WTC11 (cell line): ENCODE measurements at regions not wholly inside any gene's neighbourhood (a gene's known extent, or its start where the extent isn't known, plus 50 kb on each side); places are given as distances from the start of the nearest gene placed in this dataset.

ENCODE experiments used
- ATAC-seq: fragments of 200-7000 bp; cut with Tn5 transposase; 2 replicates; pipeline ENCODE4 v1.10.0; 2021; ENCODE audit warnings: mild to moderate bottlenecking, moderate library complexity
- CTCF ChIA-PET: fragments of 300-600 bp; sonication (Branson Sonifier 250); formaldehyde crosslinking; loops from one replicate; lab custom pipeline; 2021; ENCODE audit warnings: antibody characterized with exemption; lab: Charles Lee
- POLR2A ChIA-PET: fragments of 350-600 bp; sonication (Branson Sonifier 250); formaldehyde crosslinking; loops from one replicate; lab custom pipeline; 2021; ENCODE audit warnings: antibody characterized with exemption; lab: Charles Lee
- DNase-seq: peaks from one replicate; pipeline ENCODE4 v3.0.0; 2021; ENCODE audit warnings: low spot score
- H3K27ac Mint-ChIP-seq: 2 replicates; pipeline ENCODE4 v1.8.0; 2021; ENCODE audit warnings: mixed read lengths
- H3K27me3 Mint-ChIP-seq: 2 replicates; pipeline ENCODE4 v1.8.0; 2021; ENCODE audit warnings: low read depth, mild to moderate bottlenecking, moderate library complexity, mixed read lengths
- H3K36me3 Mint-ChIP-seq: 2 replicates; pipeline ENCODE4 v1.8.0; 2021; ENCODE audit warnings: mixed read lengths
- H3K4me1 Mint-ChIP-seq: 2 replicates; pipeline ENCODE4 v1.8.0; 2022; ENCODE audit warnings: mixed read lengths
- H3K4me3 Mint-ChIP-seq: 2 replicates; pipeline ENCODE4 v1.8.0; 2021; ENCODE audit warnings: mild to moderate bottlenecking, moderate library complexity, mixed read lengths
- H3K9me3 Mint-ChIP-seq: 2 replicates; pipeline ENCODE4 v1.8.0; 2021; ENCODE audit warnings: mixed read lengths
- ATF6 ChIP-seq: sonication (generic); formaldehyde crosslinking; IDR thresholded peaks from 2 replicates; pipeline ENCODE4 v1.8.1; 2023; ENCODE audit warnings: mild to moderate bottlenecking, missing genetic modification reagents
- CBFB ChIP-seq: sonication (generic); formaldehyde crosslinking; IDR thresholded peaks from 2 replicates; pipeline ENCODE4 v1.8.1; 2022; ENCODE audit warnings: mild to moderate bottlenecking, low read depth, missing genetic modification reagents
- CREM ChIP-seq: sonication (generic); formaldehyde crosslinking; IDR thresholded peaks from 2 replicates; pipeline ENCODE4 v1.8.1; 2022; ENCODE audit warnings: mild to moderate bottlenecking, missing genetic modification reagents, moderate library complexity
- FOXJ3 ChIP-seq: sonication (generic); formaldehyde crosslinking; IDR thresholded peaks from 2 replicates; pipeline ENCODE4 v1.9.0; 2021; ENCODE audit warnings: missing genetic modification reagents, mild to moderate bottlenecking, borderline replicate concordance
- FOXK1 ChIP-seq: sonication (generic); formaldehyde crosslinking; IDR thresholded peaks from 2 replicates; pipeline ENCODE4 v1.8.0; 2022; ENCODE audit warnings: mild to moderate bottlenecking, moderate library complexity, missing genetic modification reagents
- GRHL2 ChIP-seq: fragments of 250-450 bp; sonication (Bioruptor Pico); IDR thresholded peaks from 2 replicates; pipeline ENCODE4 v1.8.0; 2022; ENCODE audit warnings: mild to moderate bottlenecking, moderate library complexity; ENCODE audit not compliant: insufficient replicate concordance, severe bottlenecking
- GTF2I ChIP-seq: fragments of 250-450 bp; sonication (Bioruptor Pico); conservative IDR thresholded peaks from 2 replicates; pipeline ENCODE4 v1.4.0; 2021; ENCODE audit warnings: mild to moderate bottlenecking
- IRF1 ChIP-seq: sonication (generic); formaldehyde crosslinking; IDR thresholded peaks from 2 replicates; pipeline ENCODE4 v1.8.0; 2023; ENCODE audit warnings: missing genetic modification reagents
- JAZF1 ChIP-seq: fragments of 250-450 bp; sonication (Bioruptor Pico); IDR thresholded peaks from 2 replicates; pipeline ENCODE4 v1.9.0; 2021; ENCODE audit warnings: moderate library complexity, mild to moderate bottlenecking, inconsistent platforms
- MAX ChIP-seq: sonication (generic); formaldehyde crosslinking; IDR thresholded peaks from 2 replicates; pipeline ENCODE4 v1.8.0; 2022; ENCODE audit warnings: mild to moderate bottlenecking, missing genetic modification reagents
- MLX ChIP-seq: sonication (generic); formaldehyde crosslinking; IDR thresholded peaks from 2 replicates; pipeline ENCODE4 v1.8.1; 2023; ENCODE audit warnings: mild to moderate bottlenecking, missing genetic modification reagents, moderate library complexity
- MXD4 ChIP-seq: fragments of 250-450 bp; sonication (Bioruptor Pico); IDR thresholded peaks from 2 replicates; pipeline ENCODE4 v1.8.0; 2021; ENCODE audit warnings: mild to moderate bottlenecking, moderate library complexity, borderline replicate concordance
- NFATC4 ChIP-seq: fragments of 250-450 bp; sonication (Bioruptor Pico); IDR thresholded peaks from 2 replicates; pipeline ENCODE4 v1.9.0; 2021; ENCODE audit warnings: mild to moderate bottlenecking
- PRRX2 ChIP-seq: fragments of 250-450 bp; sonication (Bioruptor Pico); IDR thresholded peaks from 2 replicates; pipeline ENCODE4 v1.8.0; 2021; ENCODE audit warnings: mild to moderate bottlenecking
- RELA ChIP-seq: sonication (generic); formaldehyde crosslinking; IDR thresholded peaks from 2 replicates; pipeline ENCODE4 v1.8.1; 2022; ENCODE audit warnings: missing genetic modification reagents, mild to moderate bottlenecking, borderline replicate concordance
- RORB ChIP-seq: fragments of 250-450 bp; sonication (Bioruptor Pico); IDR thresholded peaks from 2 replicates; pipeline ENCODE4 v1.9.0; 2021; ENCODE audit warnings: mild to moderate bottlenecking
- SOX15 ChIP-seq: fragments of 250-450 bp; sonication (Bioruptor Pico); IDR thresholded peaks from 2 replicates; pipeline ENCODE4 v1.9.0; 2021; ENCODE audit warnings: mild to moderate bottlenecking
- SP1 ChIP-seq: sonication (generic); formaldehyde crosslinking; conservative IDR thresholded peaks from 2 replicates; pipeline ENCODE4 v1.8.1; 2022; ENCODE audit warnings: missing genetic modification reagents
- STAT6 ChIP-seq: sonication (generic); formaldehyde crosslinking; conservative IDR thresholded peaks from 2 replicates; pipeline ENCODE4 v1.8.1; 2023; ENCODE audit warnings: mild to moderate bottlenecking, low read depth, missing genetic modification reagents, moderate library complexity
- TCF7 ChIP-seq: sonication (generic); formaldehyde crosslinking; IDR thresholded peaks from 2 replicates; pipeline ENCODE4 v1.8.0; 2022; ENCODE audit warnings: mild to moderate bottlenecking, low read depth, missing genetic modification reagents, moderate library complexity
- ZNF121 ChIP-seq: sonication (generic); formaldehyde crosslinking; IDR thresholded peaks from 2 replicates; pipeline ENCODE4 v1.8.0; 2023; ENCODE audit warnings: missing genetic modification reagents
- ZNF317 ChIP-seq: sonication (generic); formaldehyde crosslinking; IDR thresholded peaks from 2 replicates; pipeline ENCODE4 v1.8.1; 2023; ENCODE audit warnings: low read depth, mild to moderate bottlenecking, moderate library complexity, missing genetic modification reagents, borderline replicate concordance
- ZNF425 ChIP-seq: fragments of 250-450 bp; sonication (Bioruptor Pico); conservative IDR thresholded peaks from 2 replicates; pipeline ENCODE4 v1.9.0; 2021; ENCODE audit warnings: mild to moderate bottlenecking
- ZNF512 ChIP-seq: sonication (generic); formaldehyde crosslinking; IDR thresholded peaks from 2 replicates; pipeline ENCODE4 v1.8.1; 2022; ENCODE audit warnings: missing genetic modification reagents, borderline replicate concordance

- TF ChIP-seq ATF6 (CRISPR knock-in tag) (no peak), MAX (no peak), RELA (CRISPR knock-in tag) (no peak), NFATC4 (CRISPR knock-in tag) (no peak), SOX15 (CRISPR knock-in tag) (no peak), PRRX2 (CRISPR knock-in tag) (no peak), ZNF512 (CRISPR knock-in tag) (no peak), MXD4 (CRISPR knock-in tag) (no peak), FOXK1 (CRISPR knock-in tag) (no peak), GRHL2 (CRISPR knock-in tag) (no peak), ZNF425 (CRISPR knock-in tag) (no peak), STAT6 (no peak), RORB (CRISPR knock-in tag) (no peak), JAZF1 (no peak), CBFB (CRISPR knock-in tag) (no peak), ZNF317 (CRISPR knock-in tag) (no peak), SP1 (CRISPR knock-in tag) (no peak)
- no peak overlapping the region for H3K4me3 Mint-ChIP-seq
- ChIA-PET POLR2A (no interaction called here), CTCF (no interaction called here)
- no peak for ATAC-seq
- H3K27ac Mint-ChIP-seq = no peak overlapping the region
- H3K9me3 Mint-ChIP-seq = no peaks in the 10 kb centered on the region
- no peaks in the 10 kb centered on the region for H3K36me3 Mint-ChIP-seq
- no peak for DNase-seq
- H3K4me1 Mint-ChIP-seq = 0 out of 2 replicates have a peak, but pooled peaks cover 5% of the 10 kb centered on the region
- no peaks in the 10 kb centered on the region for H3K27me3 Mint-ChIP-seq
Observed at GRCh38 chr2:241924069-241924908, 54.8 kb downstream of the RTP5 start.

- DNase-seq = no peak
- no peaks in the 10 kb centered on the region for H3K9me3 Mint-ChIP-seq
- 0 out of 2 replicates have a peak, but pooled peaks cover 5% of the 10 kb centered on the region for H3K4me1 Mint-ChIP-seq
- ChIA-PET CTCF (no interaction called here), POLR2A (no interaction called here)
- H3K27ac Mint-ChIP-seq = no peak overlapping the region
- H3K4me3 Mint-ChIP-seq = no peak overlapping the region
- ATAC-seq = no peak
- no peaks in the 10 kb centered on the region for H3K36me3 Mint-ChIP-seq
- no peaks in the 10 kb centered on the region for H3K27me3 Mint-ChIP-seq
- no peak for TF ChIP-seq CREM (CRISPR knock-in tag)
- no peak for TF ChIP-seq ZNF512 (CRISPR knock-in tag)
- TF ChIP-seq IRF1 (CRISPR knock-in tag) = no peak
- TF ChIP-seq ZNF121 (CRISPR knock-in tag) = no peak
- no peak for TF ChIP-seq MLX (CRISPR knock-in tag)
- no peak for TF ChIP-seq TCF7 (CRISPR knock-in tag)
- no peak for TF ChIP-seq MXD4 (CRISPR knock-in tag)
- TF ChIP-seq GTF2I (CRISPR knock-in tag) = no peak
- TF ChIP-seq FOXJ3 (CRISPR knock-in tag) = no peak
Observed at GRCh38 chr2:241924909-241925250, 55.4 kb downstream of the RTP5 start.
